ENCODE measurements at regions not wholly inside any gene's neighbourhood (a gene's known extent, or its start where the extent isn't known, plus 50 kb on each side); places are given as distances from the start of the nearest gene placed in this dataset.
"Not testable (repeated sequence)": the region's sequence is repeated elsewhere in the genome, so short reads cannot be mapped to it uniquely, and the experiment has no call there.

- Mint-ChIP-seq H3K27me3 (peaks cover 4% of the 10 kb centered on the region), H3K36me3 (no peaks in the 10 kb centered on the region), H3K4me3 (no peak overlapping the region), H3K27ac (no peak overlapping the region), H3K4me1 (peaks cover 1% of the 10 kb centered on the region), H3K9me3 (peaks cover 11% of the 10 kb centered on the region)
- ATAC-seq (ENCODE audit: low read depth): no peak
- POLR2A ChIA-PET: no interaction called here
- no peak for DNase-seq
These were observed 67.3 kb upstream of the ATP2B1 start for GRCh38 chr12:89775986-89776365.

DNA sequence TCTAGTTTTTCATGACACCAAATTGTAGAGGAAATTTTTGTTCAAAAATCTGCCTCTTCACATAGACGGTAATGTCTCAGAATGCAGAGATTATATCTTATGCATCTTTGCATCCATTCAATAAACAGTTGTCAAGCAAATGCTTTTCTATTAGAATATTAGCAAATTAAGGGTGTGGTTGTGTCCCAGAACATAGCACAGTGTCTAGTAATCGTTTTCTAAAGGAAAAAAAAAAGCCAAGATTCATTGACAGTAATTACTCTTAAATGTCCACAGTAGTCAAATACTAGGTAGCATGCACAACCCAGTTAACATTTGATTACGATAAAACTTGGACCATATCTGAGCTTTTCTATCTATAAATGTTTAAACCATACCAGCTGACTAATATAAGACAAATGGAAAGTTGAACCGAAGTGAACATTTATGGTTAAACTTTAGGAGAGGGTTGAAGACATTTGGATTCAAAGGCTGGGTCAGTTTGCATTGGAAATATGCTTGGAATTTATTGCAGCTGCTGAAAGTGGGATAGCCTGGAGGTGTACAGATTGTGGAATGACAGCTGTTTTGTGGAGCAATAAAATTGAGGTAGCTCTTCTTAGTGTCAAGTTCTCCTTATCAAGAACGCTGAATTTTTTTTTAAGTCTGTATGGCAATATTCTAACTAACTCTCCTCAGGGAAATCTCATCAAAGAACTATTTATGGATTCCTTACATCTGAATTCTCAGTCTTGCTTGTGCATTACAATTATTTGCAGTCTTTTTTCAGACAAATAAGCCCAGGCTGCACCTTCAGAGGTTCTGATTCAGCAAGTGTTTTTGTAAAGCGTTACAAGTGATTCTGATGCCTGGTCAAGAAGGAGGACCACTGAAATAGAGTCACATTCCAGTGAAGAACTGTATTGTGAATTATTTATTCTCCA, 66.7 kb upstream of the ATP2B1 start:
- H3K27ac Mint-ChIP-seq: no peak overlapping the region
- POLR2A ChIA-PET: no interaction called here
- H3K36me3 Mint-ChIP-seq: no peaks in the 10 kb centered on the region
- peaks cover 4% of the 10 kb centered on the region for H3K27me3 Mint-ChIP-seq
- peaks cover 11% of the 10 kb centered on the region for H3K9me3 Mint-ChIP-seq
- ATAC-seq (ENCODE audit: low read depth): no peak
- H3K4me3 Mint-ChIP-seq: no peak overlapping the region
- DNase-seq: no peak
- peaks cover 1% of the 10 kb centered on the region for H3K4me1 Mint-ChIP-seq

GRCh38 chr12:89774645-89775044, 66.0 kb upstream of the ATP2B1 start:
- H3K4me1 Mint-ChIP-seq: peaks cover 1% of the 10 kb centered on the region
- H3K36me3 Mint-ChIP-seq: no peaks in the 10 kb centered on the region
- no peak overlapping the region for H3K4me3 Mint-ChIP-seq
- DNase-seq (no peak), ATAC-seq (ENCODE audit: low read depth) (no peak)
- H3K27ac Mint-ChIP-seq: no peak overlapping the region
- H3K9me3 Mint-ChIP-seq: peaks cover 11% of the 10 kb centered on the region
- POLR2A ChIA-PET: no interaction called here
- H3K27me3 Mint-ChIP-seq: peaks cover 4% of the 10 kb centered on the region

DNA sequence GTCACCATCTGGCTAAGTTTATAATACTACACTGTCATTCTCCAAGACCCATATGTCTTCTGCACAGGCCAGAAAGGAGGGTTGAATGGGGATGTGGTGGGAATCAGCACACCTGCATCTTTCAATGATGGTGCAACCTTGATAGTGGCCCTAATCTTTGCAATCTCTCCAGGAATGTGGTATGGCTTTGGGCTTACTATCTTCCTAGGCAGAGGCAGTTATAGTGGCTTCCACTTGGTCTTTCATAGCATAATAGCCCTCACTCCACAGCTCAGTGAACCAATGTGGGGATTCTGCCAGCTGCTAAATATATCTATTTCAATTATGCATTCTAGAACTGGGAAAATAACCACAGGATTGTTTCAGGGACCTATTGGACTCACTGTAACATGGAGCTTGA, 61.8 kb upstream of the ATP2B1 start:
- Mint-ChIP-seq H3K9me3 (peaks cover 13% of the 10 kb centered on the region), H3K27ac (no peak overlapping the region), H3K4me3 (no peak overlapping the region), H3K4me1 (peaks cover 11% of the 10 kb centered on the region), H3K36me3 (peaks cover 4% of the 10 kb centered on the region), H3K27me3 (no peaks in the 10 kb centered on the region)
- POLR2A ChIA-PET: no interaction called here
- ATAC-seq (ENCODE audit: low read depth): no peak
- no peak for DNase-seq

DNA sequence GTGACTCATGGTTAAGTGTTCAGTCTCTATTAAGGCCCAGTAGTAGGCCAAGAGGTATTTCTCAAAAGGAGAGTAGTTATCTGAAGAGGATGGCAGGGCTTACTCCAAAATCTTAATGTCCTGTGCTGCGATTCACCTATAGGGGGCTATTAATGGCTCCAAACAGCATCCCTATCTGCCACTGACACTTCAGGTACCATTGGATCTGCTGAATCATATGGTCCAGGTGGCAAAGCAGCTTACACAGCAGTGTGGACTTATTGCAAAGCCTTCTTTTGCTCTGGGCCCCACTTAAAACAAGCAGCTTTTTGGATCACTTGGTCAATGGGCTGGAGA, 60.8 kb upstream of the ATP2B1 start:
- DNase-seq (no peak), ATAC-seq (ENCODE audit: low read depth) (no peak)
- Mint-ChIP-seq H3K36me3 (peaks cover 6% of the 10 kb centered on the region), H3K4me3 (no peak overlapping the region), H3K4me1 (peaks cover 15% of the 10 kb centered on the region), H3K27ac (no peak overlapping the region), H3K27me3 (no peaks in the 10 kb centered on the region), H3K9me3 (peaks cover 14% of the 10 kb centered on the region)
- POLR2A ChIA-PET: interaction anchor here (0.5 kb wide), 1 partner anchor 741 kb away, joined by 3 read pairs; no protein-coding TSS in a partner anchor

GRCh38 chr12:89768586-89769482, 60.2 kb upstream of the ATP2B1 start:
- ATAC-seq (ENCODE audit: low read depth) (no peak), DNase-seq (no peak)
- no peak overlapping the region for H3K4me3 Mint-ChIP-seq

DNA sequence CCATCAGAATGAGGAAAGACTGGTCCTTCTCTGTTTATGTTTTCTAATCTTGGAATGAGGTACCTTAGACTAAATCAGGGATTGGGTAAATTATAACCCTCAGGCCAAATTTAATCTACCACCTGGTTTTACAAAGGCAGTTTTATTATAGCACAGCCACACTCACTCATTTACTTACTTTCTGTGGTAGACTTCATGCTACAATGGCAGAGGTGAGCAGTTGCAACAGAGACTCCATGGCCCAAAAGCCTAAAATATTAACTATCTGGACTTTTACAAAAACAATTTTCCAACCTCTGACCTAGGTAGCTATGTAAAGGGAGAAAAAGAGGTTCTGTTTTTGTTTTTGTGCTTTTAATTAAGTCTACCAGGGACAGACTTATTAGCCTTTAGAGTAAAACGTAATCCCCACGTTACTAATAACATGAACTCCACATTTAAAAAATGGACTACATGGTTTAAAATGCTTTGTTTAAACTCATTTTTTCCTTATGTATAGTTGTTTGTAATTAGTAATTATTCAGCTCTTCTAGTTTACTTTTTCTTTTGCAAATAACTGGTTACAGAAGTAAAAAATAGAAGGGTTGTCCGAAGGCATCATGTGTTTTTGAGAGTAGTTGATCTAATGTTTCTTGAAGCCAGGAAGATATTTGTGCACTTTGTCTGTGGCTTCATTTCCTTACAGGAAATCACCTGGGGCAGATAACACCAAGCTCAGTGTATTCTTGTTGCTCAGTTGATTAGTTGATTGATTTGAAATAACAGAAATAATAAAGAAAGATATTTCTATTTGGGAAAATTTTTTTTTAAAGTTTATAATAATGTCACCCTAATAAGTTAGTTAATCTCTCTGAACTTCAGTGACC, 57.6 kb upstream of the ATP2B1 start:
- Mint-ChIP-seq H3K4me3 (no peak overlapping the region), H3K9me3 (peaks cover 15% of the 10 kb centered on the region), H3K27me3 (no peaks in the 10 kb centered on the region), H3K4me1 (peaks cover 15% of the 10 kb centered on the region), H3K36me3 (peaks cover 6% of the 10 kb centered on the region), H3K27ac (no peak overlapping the region)
- DNase-seq (no peak), ATAC-seq (ENCODE audit: low read depth) (no peak)
- POLR2A ChIA-PET: no interaction called here

More at GRCh38 chr12:89768586-89769482, 60.2 kb upstream of the ATP2B1 start:
- POLR2A ChIA-PET: interaction anchor here (0.5 kb wide), 1 partner anchor 740 kb away, joined by 3 read pairs; no protein-coding TSS in a partner anchor
- peaks cover 6% of the 10 kb centered on the region for H3K36me3 Mint-ChIP-seq
- no peak overlapping the region for H3K27ac Mint-ChIP-seq
- H3K27me3 Mint-ChIP-seq: no peaks in the 10 kb centered on the region
- H3K9me3 Mint-ChIP-seq: peaks cover 16% of the 10 kb centered on the region
- peaks cover 15% of the 10 kb centered on the region for H3K4me1 Mint-ChIP-seq

DNA sequence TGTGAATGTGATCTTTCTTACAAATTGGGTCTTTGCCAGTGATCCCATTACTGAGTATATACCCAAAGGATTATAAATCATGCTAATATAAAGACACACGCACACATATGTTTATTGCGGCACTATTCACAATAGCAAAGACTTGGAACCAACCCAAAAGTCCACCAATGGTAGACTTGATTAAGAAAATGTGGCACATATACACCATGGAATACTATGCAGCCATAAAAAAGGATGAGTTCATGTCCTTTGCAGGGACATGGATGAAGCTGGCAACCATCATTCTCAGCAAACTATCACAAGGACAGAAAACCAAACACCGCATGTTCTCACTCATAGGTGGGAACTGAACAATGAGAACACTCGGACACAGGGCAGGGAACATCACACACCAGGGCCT, 55.5 kb upstream of the ATP2B1 start:
- H3K4me1 Mint-ChIP-seq: peaks cover 20% of the 10 kb centered on the region
- peaks cover 14% of the 10 kb centered on the region for H3K9me3 Mint-ChIP-seq
- H3K36me3 Mint-ChIP-seq; ATAC-seq (ENCODE audit: low read depth); POLR2A ChIA-PET; H3K27me3 Mint-ChIP-seq; H3K27ac Mint-ChIP-seq; H3K4me3 Mint-ChIP-seq; DNase-seq: not testable (repeated sequence)

- Mint-ChIP-seq H3K4me1 (peaks cover 20% of the 10 kb centered on the region), H3K4me3 (no peak overlapping the region), H3K27me3 (no peaks in the 10 kb centered on the region), H3K9me3 (peaks cover 9% of the 10 kb centered on the region), H3K27ac (no peak overlapping the region), H3K36me3 (peaks cover 5% of the 10 kb centered on the region)
- ATAC-seq (ENCODE audit: low read depth) (no peak), DNase-seq (no peak)
- POLR2A ChIA-PET: no interaction called here
These were observed 54.0 kb upstream of the ATP2B1 start for GRCh38 chr12:89762498-89763170.

DNA sequence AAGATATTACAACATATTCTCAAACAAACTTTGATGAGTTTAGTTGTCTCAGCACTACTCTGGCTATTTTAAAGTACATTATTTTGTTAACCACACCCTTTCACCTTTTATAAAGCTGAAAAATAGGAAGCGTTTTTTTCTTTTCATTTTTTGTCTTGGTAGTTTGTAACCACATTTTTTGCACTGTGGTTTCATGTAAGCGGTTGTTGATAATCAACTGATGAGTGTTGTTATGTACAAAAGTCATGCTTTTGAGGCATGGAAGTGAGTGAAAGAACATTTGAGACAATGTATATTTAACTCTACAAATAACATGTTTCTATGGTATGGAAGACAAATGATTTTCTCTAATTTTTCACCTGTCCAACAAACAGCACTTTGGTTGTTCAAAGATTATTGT, 52.1 kb upstream of the ATP2B1 start:
- Mint-ChIP-seq H3K36me3 (peaks cover 2% of the 10 kb centered on the region), H3K4me3 (no peak overlapping the region), H3K9me3 (peaks cover 11% of the 10 kb centered on the region), H3K4me1 (peaks cover 25% of the 10 kb centered on the region), H3K27ac (no peak overlapping the region), H3K27me3 (no peaks in the 10 kb centered on the region)
- no peak for DNase-seq
- POLR2A ChIA-PET: interaction anchor here (2.0 kb wide), 1 partner anchor 52 kb away, joined by 7 read pairs; the partner anchor contains the start of gene ATP2B1
- no peak for ATAC-seq (ENCODE audit: low read depth)
